ENCODE measurements at regions not wholly inside any gene's neighbourhood (a gene's known extent, or its start where the extent isn't known, plus 50 kb on each side); places are given as distances from the start of the nearest gene placed in this dataset.

DNA sequence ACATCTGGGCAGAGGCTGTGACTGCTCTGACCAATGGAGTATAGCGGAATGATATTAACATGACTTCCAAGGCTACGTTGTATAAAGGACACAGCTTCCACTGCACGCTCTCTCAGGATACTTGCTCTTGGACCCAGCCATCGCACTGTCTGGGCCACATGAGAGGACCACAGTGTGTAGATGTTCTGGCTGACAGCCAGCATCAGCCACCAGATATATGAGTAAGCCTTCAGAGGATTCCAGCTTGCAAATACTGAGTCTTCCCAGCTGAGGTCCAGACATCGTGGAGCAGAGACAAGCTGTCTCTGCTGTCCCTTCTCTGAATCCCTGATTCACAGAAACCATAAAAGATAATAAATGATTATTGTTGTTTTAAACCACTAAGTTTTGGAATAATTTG lies 146.8 kb upstream of the USP9X start:
- TF ChIP-seq, protein P1, sequence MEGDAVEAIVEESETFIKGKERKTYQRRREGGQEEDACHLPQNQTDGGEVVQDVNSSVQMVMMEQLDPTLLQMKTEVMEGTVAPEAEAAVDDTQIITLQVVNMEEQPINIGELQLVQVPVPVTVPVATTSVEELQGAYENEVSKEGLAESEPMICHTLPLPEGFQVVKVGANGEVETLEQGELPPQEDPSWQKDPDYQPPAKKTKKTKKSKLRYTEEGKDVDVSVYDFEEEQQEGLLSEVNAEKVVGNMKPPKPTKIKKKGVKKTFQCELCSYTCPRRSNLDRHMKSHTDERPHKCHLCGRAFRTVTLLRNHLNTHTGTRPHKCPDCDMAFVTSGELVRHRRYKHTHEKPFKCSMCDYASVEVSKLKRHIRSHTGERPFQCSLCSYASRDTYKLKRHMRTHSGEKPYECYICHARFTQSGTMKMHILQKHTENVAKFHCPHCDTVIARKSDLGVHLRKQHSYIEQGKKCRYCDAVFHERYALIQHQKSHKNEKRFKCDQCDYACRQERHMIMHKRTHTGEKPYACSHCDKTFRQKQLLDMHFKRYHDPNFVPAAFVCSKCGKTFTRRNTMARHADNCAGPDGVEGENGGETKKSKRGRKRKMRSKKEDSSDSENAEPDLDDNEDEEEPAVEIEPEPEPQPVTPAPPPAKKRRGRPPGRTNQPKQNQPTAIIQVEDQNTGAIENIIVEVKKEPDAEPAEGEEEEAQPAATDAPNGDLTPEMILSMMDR (IDR thresholded peaks at IDR 0.05): no peak
- no peak for TF ChIP-seq EZH2 (IDR thresholded peaks at IDR 0.05; ENCODE audit: borderline replicate concordance, insufficient read depth, low read depth, low read length, poor library complexity, severe bottlenecking)

Measured in B cell (primary cell).